Upper lobe of left lung (tissue), 6 donors: ENCODE measurements at regions not wholly inside any gene's neighbourhood (a gene's known extent, or its start where the extent isn't known, plus 50 kb on each side); places are given as distances from the start of the nearest gene placed in this dataset.

ENCODE experiments used
- ATAC-seq, 2 donors: fragments of 200-7000 bp; cut with Tn5 transposase; one replicate each; pipeline ENCODE4 v1.9.1; 2022; ENCODE audit warnings: mild to moderate bottlenecking in 2 of 2, moderate library complexity in 2 of 2; ENCODE audit not compliant: low FRiP score in 2 of 2
- DNase-seq, 2 donors: peaks; one replicate each; pipeline ENCODE4 v3.0.0-alpha.2; 2019 to 2020
- H3K27ac ChIP-seq, 4 donors: fragments of 200-600 bp; sonication (generic); one replicate each; pipeline ENCODE4 v1.5.1; 2016 to 2019
- H3K27me3 ChIP-seq, 4 donors: fragments of 200-600 bp; sonication (generic); one replicate each; pipeline ENCODE4 v1.5.1; 2017 to 2019
- H3K36me3 ChIP-seq, 4 donors: fragments of 200-600 bp; sonication (generic); one replicate each; pipeline ENCODE4 v1.5.1; 2016 to 2019
- H3K4me1 ChIP-seq, 4 donors: fragments of 200-600 bp; sonication (generic); one replicate each; pipeline ENCODE4 v1.5.1; 2018 to 2019
- H3K4me3 ChIP-seq, 4 donors: fragments of 200-600 bp; sonication (generic); one replicate each; pipeline ENCODE4 v1.5.1; 2017 to 2019; ENCODE audit warnings: mild to moderate bottlenecking in 2 of 4, moderate library complexity in 1 of 4
- H3K9me3 ChIP-seq, 4 donors: fragments of 200-600 bp; sonication (generic); one replicate each; pipeline ENCODE4 v1.5.1; 2018 to 2019
- EP300 ChIP-seq, 4 donors: sonication (generic); formaldehyde crosslinking; IDR thresholded peaks; one replicate each; pipeline ENCODE4 v1.5.1; 2017; ENCODE audit warnings: antibody characterized with exemption in 4 of 4, control low read depth in 2 of 4
- POLR2A ChIP-seq, 4 donors: fragments of 450-650 bp; IDR thresholded peaks; one replicate each; pipeline ENCODE4 v1.5.1; 2016 to 2017; ENCODE audit warnings: antibody characterized with exemption in 4 of 4, mild to moderate bottlenecking in 2 of 4
- POLR2AphosphoS5 ChIP-seq, 2 donors: sonication (generic); formaldehyde crosslinking; IDR thresholded peaks; one replicate each; pipeline ENCODE4 v1.5.1; 2017; ENCODE audit warnings: antibody characterized with exemption in 2 of 2
- WGBS, 2 donors: methylation state at CpG; one replicate each; pipeline ENCODE4 v1.1.5; 2017 to 2018; 5-methylcytosine and 5-hydroxymethylcytosine counted together
- TF ChIP-seq, protein P1 (sequence below), 6 experiments: fragments of 450-650 bp in 4 of 6; fragments of 200-600 bp in 2 of 6; sonication (generic) in 2 of 6; IDR thresholded peaks; one replicate each; pipeline ENCODE4 v1.5.1; 2016 to 2019; ENCODE audit warnings: antibody characterized with exemption in 6 of 6
- donor health status: DM: no; HTN: no; CAD: no; lungs with moderate emphysema.
- donor health status: DM: no; HTN: yes; CAD: no; lungs with severe emphysema.

DNA sequence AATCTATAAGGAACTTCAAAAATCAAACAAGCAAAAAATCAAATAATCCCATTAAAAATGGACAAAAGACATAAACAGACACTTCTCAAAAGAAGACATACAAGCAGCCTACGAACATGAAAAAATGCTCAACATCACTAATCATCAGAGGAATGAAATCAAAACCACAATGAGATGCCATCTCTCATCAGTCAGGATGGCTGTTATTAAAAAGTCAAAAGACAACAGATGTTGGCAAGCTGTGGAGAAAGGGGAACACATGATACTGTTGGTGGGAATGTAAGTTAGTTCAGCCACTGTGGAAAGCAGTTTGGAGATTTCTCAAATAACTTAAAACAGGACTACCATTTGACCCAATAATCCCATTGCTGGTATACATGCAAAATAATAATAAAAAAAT lies 226.4 kb downstream of the S1PR1 start:
- TF ChIP-seq EP300 (IDR thresholded peaks at IDR 0.05): no peak
- TF ChIP-seq, protein P1, sequence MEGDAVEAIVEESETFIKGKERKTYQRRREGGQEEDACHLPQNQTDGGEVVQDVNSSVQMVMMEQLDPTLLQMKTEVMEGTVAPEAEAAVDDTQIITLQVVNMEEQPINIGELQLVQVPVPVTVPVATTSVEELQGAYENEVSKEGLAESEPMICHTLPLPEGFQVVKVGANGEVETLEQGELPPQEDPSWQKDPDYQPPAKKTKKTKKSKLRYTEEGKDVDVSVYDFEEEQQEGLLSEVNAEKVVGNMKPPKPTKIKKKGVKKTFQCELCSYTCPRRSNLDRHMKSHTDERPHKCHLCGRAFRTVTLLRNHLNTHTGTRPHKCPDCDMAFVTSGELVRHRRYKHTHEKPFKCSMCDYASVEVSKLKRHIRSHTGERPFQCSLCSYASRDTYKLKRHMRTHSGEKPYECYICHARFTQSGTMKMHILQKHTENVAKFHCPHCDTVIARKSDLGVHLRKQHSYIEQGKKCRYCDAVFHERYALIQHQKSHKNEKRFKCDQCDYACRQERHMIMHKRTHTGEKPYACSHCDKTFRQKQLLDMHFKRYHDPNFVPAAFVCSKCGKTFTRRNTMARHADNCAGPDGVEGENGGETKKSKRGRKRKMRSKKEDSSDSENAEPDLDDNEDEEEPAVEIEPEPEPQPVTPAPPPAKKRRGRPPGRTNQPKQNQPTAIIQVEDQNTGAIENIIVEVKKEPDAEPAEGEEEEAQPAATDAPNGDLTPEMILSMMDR (IDR thresholded peaks at IDR 0.05): no peak
- no peak for TF ChIP-seq POLR2AphosphoS5 (IDR thresholded peaks at IDR 0.05)
- no peak for TF ChIP-seq POLR2A (IDR thresholded peaks at IDR 0.05)
- no peaks in the 10 kb centered on the region for H3K27me3 ChIP-seq
- H3K36me3 ChIP-seq: no peaks in the 10 kb centered on the region
- H3K4me3 ChIP-seq: no peak overlapping the region
- WGBS, 2 donors: 66 to 72% methylated on average over 1 of the region's 1 CpG
- DNase-seq: no peak
- H3K27ac ChIP-seq: no peak overlapping the region
- no peaks in the 10 kb centered on the region for H3K9me3 ChIP-seq
- no peaks in the 10 kb centered on the region for H3K4me1 ChIP-seq
- no peak for ATAC-seq

- no peak for ATAC-seq
- no peaks in the 10 kb centered on the region for H3K36me3 ChIP-seq
- no peak overlapping the region for H3K4me3 ChIP-seq
- WGBS, 2 donors: 100% methylated on average over 2 of the region's 2 CpGs
- no peaks in the 10 kb centered on the region for H3K4me1 ChIP-seq
- TF ChIP-seq POLR2A (IDR thresholded peaks at IDR 0.05) (no peak), EP300 (IDR thresholded peaks at IDR 0.05) (no peak), POLR2AphosphoS5 (IDR thresholded peaks at IDR 0.05) (no peak)
- TF ChIP-seq, protein P1 (IDR thresholded peaks at IDR 0.05): no peak
- no peaks in the 10 kb centered on the region for H3K9me3 ChIP-seq
- no peaks in the 10 kb centered on the region for H3K27me3 ChIP-seq
- no peak for DNase-seq
- no peak overlapping the region for H3K27ac ChIP-seq
Measured at GRCh38 chr1:101465941-101466340, 229.1 kb downstream of the S1PR1 start.

DNA sequence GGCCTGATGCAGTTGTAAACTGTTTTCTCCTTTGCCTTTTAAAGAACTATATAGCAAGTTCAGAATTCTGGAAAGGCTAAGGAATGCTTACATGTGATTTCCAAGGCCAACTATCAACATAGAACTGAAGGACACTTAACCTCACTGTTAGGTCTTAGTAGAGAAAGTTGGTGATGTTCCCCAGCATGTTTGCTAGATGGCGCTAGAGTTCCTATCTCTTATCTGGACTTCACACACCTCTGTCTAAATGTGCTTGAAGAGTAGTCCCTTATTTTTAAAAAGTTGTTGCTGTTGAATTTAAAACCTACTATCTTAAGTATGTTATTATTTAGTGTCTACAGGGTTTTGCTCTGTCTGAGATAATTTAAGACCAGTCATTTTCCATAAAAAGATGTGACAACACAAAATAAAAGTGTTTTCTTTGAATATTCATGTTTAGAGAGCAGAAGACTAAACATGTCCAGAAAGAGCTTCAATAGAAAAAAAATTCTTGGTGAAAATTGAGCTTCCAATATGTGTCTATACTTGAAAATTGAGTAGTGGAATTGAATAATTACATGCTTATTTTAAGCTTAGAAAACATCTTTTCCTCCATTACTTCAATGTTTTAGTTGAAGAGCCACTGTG lies 237.3 kb downstream of the S1PR1 start:
- WGBS, 2 donors: 0 to 5% methylated on average over 1 of the region's 1 CpG
- TF ChIP-seq, protein P1 (IDR thresholded peaks at IDR 0.05): peak in 3 of 6 experiments; percentile 23 to 43 (median 33)
- TF ChIP-seq POLR2A (IDR thresholded peaks at IDR 0.05) (no peak), EP300 (IDR thresholded peaks at IDR 0.05) (no peak), POLR2AphosphoS5 (IDR thresholded peaks at IDR 0.05) (no peak)
- no peaks in the 10 kb centered on the region for H3K4me1 ChIP-seq
- H3K9me3 ChIP-seq: peaks cover 0 to 8% (median 5%) of the 10 kb centered on the region in 4 donors
- H3K27ac ChIP-seq: no peak overlapping the region
- no peaks in the 10 kb centered on the region for H3K36me3 ChIP-seq
- DNase-seq (peak in 1 of 2 donors; percentile 51), ATAC-seq (no peak)
- H3K4me3 ChIP-seq: no peak overlapping the region
- no peaks in the 10 kb centered on the region for H3K27me3 ChIP-seq

GRCh38 chr1:101476541-101476940 lies 239.7 kb downstream of the S1PR1 start:
- ATAC-seq: no peak
- 36 to 43% methylated on average over 1 of the region's 1 CpG for WGBS, 2 donors
- TF ChIP-seq, protein P1 (IDR thresholded peaks at IDR 0.05): no peak
- no peak for TF ChIP-seq EP300 (IDR thresholded peaks at IDR 0.05)

DNA sequence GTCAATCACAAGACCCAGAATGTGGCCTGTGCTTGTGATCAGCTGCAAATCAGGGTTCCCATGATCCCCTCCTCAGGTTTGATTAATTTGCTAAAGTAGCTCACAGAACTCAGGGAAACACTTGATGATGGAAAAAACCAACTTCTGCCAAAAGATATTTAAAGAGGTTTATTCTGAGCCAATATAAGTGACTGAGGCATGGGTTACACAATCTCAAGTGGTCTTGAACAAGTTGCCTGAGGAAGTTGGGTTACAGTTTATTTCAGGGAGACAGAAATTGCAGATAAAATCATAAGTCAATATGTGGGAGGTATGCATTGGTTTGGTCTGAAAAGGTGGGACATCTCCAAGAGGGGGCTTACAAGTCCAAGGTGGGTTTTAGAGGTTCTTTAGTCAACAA lies 243.1 kb downstream of the S1PR1 start:
- no peak for DNase-seq
- Histone ChIP-seq H3K9me3 (no peaks in the 10 kb centered on the region), H3K36me3 (no peaks in the 10 kb centered on the region), H3K27me3 (no peaks in the 10 kb centered on the region), H3K4me1 (peaks cover 0 to 20% (median 2%) of the 10 kb centered on the region in 4 donors), H3K4me3 (no peak overlapping the region), H3K27ac (peak overlapping the region in 2 of 4 donors; percentile 56 to 69)
- TF ChIP-seq, protein P1 (IDR thresholded peaks at IDR 0.05): no peak
- TF ChIP-seq EP300 (IDR thresholded peaks at IDR 0.05) (peak in 1 of 4 donors; percentile 54), POLR2AphosphoS5 (IDR thresholded peaks at IDR 0.05) (no peak), POLR2A (IDR thresholded peaks at IDR 0.05) (no peak)
- ATAC-seq: no peak

More at GRCh38 chr1:101476541-101476940, 239.7 kb downstream of the S1PR1 start:
- H3K9me3 ChIP-seq: peaks cover 0 to 8% (median 5%) of the 10 kb centered on the region in 4 donors
- no peak for DNase-seq
- H3K4me1 ChIP-seq: peaks cover 0 to 11% (median 2%) of the 10 kb centered on the region in 4 donors
- H3K36me3 ChIP-seq: no peaks in the 10 kb centered on the region
- no peaks in the 10 kb centered on the region for H3K27me3 ChIP-seq
- no peak overlapping the region for H3K27ac ChIP-seq
- no peak overlapping the region for H3K4me3 ChIP-seq
